ENCODE measurements at regions not wholly inside any gene's neighbourhood (a gene's known extent, or its start where the extent isn't known, plus 50 kb on each side); places are given as distances from the start of the nearest gene placed in this dataset.

DNA sequence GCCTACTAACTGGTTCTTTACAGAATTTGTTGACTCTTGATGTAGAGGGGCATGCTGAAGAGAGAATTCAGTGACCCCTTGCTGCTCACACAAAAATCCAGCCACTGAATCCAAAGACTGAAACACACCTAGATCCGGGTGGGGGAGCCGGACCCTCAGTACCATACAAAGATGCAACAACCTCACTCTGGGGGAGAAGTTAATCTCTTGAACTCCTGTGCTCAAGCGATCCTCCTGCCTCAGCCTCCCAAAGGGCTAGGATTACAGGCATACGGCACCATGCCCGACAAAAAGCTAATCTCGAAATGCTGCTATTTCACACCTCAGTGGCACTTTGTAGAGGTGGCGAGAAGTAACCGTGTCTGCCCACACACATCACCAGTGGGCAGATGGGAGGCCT lies 88.8 kb upstream of the HELT start (continued):
- TF ChIP-seq, protein P1, sequence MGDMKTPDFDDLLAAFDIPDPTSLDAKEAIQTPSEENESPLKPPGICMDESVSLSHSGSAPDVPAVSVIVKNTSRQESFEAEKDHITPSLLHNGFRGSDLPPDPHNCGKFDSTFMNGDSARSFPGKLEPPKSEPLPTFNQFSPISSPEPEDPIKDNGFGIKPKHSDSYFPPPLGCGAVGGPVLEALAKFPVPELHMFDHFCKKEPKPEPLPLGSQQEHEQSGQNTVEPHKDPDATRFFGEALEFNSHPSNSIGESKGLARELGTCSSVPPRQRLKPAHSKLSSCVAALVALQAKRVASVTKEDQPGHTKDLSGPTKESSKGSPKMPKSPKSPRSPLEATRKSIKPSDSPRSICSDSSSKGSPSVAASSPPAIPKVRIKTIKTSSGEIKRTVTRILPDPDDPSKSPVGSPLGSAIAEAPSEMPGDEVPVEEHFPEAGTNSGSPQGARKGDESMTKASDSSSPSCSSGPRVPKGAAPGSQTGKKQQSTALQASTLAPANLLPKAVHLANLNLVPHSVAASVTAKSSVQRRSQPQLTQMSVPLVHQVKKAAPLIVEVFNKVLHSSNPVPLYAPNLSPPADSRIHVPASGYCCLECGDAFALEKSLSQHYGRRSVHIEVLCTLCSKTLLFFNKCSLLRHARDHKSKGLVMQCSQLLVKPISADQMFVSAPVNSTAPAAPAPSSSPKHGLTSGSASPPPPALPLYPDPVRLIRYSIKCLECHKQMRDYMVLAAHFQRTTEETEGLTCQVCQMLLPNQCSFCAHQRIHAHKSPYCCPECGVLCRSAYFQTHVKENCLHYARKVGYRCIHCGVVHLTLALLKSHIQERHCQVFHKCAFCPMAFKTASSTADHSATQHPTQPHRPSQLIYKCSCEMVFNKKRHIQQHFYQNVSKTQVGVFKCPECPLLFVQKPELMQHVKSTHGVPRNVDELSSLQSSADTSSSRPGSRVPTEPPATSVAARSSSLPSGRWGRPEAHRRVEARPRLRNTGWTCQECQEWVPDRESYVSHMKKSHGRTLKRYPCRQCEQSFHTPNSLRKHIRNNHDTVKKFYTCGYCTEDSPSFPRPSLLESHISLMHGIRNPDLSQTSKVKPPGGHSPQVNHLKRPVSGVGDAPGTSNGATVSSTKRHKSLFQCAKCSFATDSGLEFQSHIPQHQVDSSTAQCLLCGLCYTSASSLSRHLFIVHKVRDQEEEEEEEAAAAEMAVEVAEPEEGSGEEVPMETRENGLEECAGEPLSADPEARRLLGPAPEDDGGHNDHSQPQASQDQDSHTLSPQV (IDR thresholded peaks at IDR 0.05), result no peak
- TF ChIP-seq MAFK (IDR thresholded peaks at IDR 0.05; ENCODE audit: low read length), result no peak
- TF ChIP-seq, protein P2, sequence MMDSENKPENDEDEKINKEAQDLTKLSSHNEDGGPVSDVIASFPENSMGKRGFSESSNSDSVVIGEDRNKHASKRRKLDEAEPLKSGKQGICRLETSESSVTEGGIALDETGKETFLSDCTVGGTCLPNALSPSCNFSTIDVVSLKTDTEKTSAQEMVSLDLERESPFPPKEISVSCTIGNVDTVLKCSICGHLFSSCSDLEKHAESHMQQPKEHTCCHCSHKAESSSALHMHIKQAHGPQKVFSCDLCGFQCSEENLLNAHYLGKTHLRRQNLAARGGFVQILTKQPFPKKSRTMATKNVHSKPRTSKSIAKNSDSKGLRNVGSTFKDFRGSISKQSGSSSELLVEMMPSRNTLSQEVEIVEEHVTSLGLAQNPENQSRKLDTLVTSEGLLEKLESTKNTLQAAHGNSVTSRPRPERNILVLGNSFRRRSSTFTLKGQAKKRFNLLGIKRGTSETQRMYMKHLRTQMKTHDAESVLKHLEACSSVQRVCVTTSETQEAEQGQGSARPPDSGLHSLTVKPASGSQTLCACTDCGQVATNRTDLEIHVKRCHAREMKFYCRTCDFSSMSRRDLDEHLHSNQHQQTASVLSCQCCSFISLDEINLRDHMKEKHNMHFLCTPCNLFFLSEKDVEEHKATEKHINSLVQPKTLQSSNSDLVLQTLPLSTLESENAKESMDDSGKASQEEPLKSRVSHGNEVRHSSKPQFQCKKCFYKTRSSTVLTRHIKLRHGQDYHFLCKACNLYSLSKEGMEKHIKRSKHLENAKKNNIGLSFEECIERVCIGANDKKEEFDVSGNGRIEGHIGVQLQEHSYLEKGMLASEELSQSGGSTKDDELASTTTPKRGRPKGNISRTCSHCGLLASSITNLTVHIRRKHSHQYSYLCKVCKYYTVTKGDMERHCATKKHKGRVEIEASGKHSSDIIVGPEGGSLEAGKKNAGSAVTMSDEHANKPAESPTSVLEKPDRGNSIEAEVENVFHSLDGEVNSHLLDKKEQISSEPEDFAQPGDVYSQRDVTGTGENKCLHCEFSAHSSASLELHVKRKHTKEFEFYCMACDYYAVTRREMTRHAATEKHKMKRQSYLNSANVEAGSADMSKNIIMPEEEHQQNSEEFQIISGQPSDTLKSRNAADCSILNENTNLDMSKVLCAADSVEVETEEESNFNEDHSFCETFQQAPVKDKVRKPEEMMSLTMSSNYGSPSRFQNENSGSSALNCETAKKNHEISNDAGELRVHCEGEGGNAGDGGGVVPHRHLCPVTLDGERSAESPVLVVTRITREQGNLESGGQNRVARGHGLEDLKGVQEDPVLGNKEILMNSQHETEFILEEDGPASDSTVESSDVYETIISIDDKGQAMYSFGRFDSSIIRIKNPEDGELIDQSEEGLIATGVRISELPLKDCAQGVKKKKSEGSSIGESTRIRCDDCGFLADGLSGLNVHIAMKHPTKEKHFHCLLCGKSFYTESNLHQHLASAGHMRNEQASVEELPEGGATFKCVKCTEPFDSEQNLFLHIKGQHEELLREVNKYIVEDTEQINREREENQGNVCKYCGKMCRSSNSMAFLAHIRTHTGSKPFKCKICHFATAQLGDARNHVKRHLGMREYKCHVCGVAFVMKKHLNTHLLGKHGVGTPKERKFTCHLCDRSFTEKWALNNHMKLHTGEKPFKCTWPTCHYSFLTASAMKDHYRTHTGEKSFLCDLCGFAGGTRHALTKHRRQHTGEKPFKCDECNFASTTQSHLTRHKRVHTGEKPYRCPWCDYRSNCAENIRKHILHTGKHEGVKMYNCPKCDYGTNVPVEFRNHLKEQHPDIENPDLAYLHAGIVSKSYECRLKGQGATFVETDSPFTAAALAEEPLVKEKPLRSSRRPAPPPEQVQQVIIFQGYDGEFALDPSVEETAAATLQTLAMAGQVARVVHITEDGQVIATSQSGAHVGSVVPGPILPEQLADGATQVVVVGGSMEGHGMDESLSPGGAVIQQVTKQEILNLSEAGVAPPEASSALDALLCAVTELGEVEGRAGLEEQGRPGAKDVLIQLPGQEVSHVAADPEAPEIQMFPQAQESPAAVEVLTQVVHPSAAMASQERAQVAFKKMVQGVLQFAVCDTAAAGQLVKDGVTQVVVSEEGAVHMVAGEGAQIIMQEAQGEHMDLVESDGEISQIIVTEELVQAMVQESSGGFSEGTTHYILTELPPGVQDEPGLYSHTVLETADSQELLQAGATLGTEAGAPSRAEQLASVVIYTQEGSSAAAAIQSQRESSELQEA (IDR thresholded peaks at IDR 0.05; ENCODE audit: low read depth), result no peak
- no peak for TF ChIP-seq ZNF668 (CRISPR knock-in tag; IDR thresholded peaks at IDR 0.05)

Measured in K562 (cell line).